GM19452 (cell line): ENCODE measurements at regions not wholly inside any gene's neighbourhood (a gene's known extent, or its start where the extent isn't known, plus 50 kb on each side); places are given as distances from the start of the nearest gene placed in this dataset.

ENCODE experiments used
- ATAC-seq: cut with Tn5 transposase; IDR thresholded peaks from one replicate; pipeline ENCODE4 v1.9.1; 2021; ENCODE audit not compliant: unreplicated experiment

- no peak for ATAC-seq
These were observed 361.8 kb upstream of the MGMT start for GRCh38 chr10:129105266-129105665.

DNA sequence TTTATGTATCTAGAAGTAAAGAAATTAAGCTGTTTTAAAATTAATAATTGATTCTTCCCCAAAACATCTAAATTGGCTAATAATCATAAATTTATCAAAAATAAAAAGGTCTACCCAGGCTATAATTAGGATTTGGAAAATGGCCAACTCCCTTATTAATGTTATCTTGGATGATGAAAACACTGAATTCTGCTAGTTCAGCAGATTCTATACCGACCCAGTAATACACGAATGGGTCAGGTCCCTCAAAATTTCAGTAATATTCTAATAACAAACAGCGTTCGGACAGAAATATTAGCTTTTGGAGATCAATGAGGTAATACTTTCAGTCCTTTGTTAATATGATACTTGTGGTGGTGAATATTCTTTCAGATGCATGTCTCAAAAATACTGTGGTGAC is 360.7 kb upstream of the MGMT start:
- ATAC-seq = no peak

- no peak for ATAC-seq
These were observed 359.5 kb upstream of the MGMT start for GRCh38 chr10:129107525-129107924.

GRCh38 chr10:129108378-129108777 is 358.7 kb upstream of the MGMT start:
- ATAC-seq = no peak

DNA sequence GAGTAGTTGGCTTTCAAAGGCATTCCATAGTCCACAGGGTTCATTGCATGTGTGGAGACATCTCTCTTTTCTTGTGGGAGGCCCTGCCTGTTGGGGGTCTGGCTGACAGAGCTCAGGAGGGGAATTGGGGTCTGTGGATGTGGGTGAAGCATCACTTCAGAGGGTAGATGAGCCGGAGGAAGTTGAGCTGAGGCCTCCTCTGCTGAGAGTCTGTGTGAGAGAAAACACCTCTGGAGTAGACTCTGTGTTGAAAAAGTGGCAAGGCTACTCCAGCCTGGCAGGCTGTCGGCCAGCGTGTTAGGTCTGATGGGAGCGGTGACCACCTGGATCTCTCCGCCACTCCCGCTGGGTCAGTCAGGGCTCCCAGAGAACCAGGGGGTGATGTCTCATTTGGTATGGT is 358.0 kb upstream of the MGMT start:
- no peak for ATAC-seq

DNA sequence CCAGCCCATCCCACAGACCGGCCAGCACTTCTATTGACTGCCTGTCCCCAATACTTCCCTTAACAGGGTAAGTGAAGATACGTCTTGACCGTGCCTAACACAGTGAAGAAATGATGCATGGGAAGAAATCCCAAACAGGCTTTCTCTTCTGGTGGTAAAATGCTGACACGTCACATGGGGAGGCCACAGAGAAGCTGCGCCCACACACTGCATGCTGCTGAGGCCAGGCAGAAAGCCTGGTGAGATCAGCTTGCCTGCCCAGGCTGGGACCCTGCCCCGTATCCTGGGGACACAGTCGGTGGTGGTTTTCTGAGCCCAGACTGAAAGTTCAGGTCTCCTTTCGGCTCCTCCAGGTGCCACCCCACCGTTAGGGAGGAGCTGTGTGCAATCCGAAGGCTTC is 356.3 kb upstream of the MGMT start:
- ATAC-seq = no peak

- no peak for ATAC-seq
These were observed 355.1 kb upstream of the MGMT start for GRCh38 chr10:129111922-129112321.

- ATAC-seq = no peak
These were observed 352.5 kb upstream of the MGMT start for GRCh38 chr10:129114588-129114987.

- ATAC-seq = no peak
These were observed 350.7 kb upstream of the MGMT start for GRCh38 chr10:129116371-129116770.

- ATAC-seq = no peak
These were observed 346.6 kb upstream of the MGMT start for GRCh38 chr10:129120441-129120840.

- ATAC-seq = no peak
These were observed 344.2 kb upstream of the MGMT start for GRCh38 chr10:129122846-129123245.

GRCh38 chr10:129123428-129123827 is 343.6 kb upstream of the MGMT start:
- no peak for ATAC-seq

GRCh38 chr10:129126982-129127381 is 340.1 kb upstream of the MGMT start:
- ATAC-seq = no peak

- no peak for ATAC-seq
These were observed 335.4 kb upstream of the MGMT start for GRCh38 chr10:129131457-129132132.

GRCh38 chr10:129133856-129134255 is 333.2 kb upstream of the MGMT start:
- ATAC-seq = no peak

DNA sequence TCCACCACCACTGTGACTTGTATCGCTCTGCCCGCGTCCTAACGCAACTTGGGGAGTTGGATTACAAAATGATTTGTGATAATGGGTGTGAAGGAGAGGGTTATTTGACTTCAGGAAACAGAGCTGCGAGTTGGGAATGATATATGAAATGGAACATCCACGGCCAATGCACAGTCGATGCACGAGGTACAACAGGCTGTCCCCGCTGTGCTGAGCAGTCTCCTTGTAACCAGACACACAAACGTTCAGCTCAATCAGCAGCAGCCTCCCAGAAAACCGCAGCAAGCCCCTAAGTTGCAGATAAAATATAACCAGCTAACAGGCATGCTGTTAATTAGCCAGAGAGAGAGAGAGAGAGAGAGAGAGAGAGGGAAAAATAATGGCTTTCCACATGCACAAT is 332.7 kb upstream of the MGMT start:
- no peak for ATAC-seq

GRCh38 chr10:129135624-129136023 is 331.4 kb upstream of the MGMT start:
- no peak for ATAC-seq

- no peak for ATAC-seq
These were observed 331.0 kb upstream of the MGMT start for GRCh38 chr10:129136074-129136473.

DNA sequence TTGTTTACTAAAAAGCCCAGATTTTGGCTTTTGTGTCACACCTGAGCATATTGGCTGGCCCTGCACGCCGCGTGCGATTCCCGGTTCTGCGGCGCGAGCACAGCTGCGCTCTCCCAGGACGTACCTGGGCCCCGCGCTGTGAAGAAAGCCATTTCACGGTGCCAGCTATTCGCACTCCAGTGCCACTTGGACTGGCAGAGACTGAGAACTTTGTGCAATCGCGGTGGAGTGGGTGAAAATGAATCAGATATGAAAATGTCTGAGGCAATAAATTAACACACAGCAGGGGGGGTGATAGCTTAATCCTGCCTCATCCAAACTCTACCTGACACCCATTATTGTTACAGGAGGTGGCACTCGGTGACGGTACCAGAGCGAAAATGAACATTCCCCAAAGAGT is 330.1 kb upstream of the MGMT start:
- ATAC-seq = no peak

DNA sequence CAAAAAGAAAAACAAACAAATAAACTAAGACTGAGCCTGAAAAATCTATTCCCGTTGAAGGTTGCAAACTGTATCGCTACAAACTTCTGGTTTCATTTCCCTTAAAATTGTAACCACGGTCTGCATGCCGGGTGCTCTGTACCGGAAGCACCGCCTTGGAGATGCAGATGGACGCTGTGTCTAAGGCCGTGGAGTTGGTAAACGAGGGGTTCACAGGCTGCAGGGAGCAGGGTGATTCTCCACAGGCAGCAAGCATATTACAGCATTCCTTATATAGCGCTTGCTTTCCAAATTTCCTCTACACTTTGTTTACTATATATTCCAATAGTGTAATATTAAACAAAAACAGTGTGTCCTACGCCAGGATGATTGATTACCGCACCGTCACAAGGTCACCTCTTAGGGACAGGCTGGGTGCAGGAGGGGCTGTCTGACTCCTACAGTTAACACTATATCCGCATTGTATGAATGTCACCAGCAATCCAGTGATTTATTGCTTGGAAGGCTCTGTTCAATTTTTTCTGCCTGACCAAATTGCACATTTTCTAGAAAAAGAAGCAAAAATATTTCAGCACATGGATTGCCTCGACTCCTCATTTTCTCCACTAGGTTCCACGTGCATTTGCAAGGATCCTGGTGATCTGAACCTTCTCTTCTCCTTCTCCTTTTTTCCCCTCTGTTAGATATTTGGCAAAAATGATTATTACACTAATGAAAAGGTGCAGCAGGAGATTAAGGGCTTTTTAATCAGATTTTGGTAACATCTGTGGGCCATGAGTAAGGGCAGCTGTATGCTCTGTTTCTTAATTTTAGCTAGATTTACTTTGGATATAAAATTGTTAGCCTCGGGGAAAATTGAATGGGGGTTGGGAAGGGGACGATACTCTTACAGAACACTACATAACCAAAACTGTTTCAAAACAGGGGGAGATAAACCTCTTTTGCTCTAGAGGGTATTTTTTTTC is 325.8 kb upstream of the MGMT start:
- no peak for ATAC-seq

DNA sequence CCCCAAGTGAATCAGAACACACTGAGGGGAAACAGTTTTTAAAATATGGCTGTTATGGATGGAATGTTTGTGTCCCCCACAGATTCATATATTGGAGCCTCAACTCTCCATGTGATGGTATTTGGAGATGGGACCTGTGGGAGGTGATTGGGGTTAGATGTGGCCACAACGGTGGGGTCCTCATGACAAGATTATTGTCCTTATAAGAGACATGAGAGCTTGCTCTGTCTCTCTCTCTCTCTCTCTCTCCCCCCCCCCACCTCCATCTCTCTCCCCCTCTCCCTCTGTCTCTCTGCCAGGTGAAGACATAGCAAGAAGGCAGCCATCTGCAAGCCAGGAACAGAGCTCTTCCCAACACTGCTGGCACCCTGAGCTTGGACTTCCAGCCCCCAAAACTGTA is 315.8 kb upstream of the MGMT start:
- no peak for ATAC-seq

- no peak for ATAC-seq
These were observed 310.6 kb upstream of the MGMT start for GRCh38 chr10:129156406-129156805.
